ENCODE measurements at regions not wholly inside any gene's neighbourhood (a gene's known extent, or its start where the extent isn't known, plus 50 kb on each side); places are given as distances from the start of the nearest gene placed in this dataset.

DNA sequence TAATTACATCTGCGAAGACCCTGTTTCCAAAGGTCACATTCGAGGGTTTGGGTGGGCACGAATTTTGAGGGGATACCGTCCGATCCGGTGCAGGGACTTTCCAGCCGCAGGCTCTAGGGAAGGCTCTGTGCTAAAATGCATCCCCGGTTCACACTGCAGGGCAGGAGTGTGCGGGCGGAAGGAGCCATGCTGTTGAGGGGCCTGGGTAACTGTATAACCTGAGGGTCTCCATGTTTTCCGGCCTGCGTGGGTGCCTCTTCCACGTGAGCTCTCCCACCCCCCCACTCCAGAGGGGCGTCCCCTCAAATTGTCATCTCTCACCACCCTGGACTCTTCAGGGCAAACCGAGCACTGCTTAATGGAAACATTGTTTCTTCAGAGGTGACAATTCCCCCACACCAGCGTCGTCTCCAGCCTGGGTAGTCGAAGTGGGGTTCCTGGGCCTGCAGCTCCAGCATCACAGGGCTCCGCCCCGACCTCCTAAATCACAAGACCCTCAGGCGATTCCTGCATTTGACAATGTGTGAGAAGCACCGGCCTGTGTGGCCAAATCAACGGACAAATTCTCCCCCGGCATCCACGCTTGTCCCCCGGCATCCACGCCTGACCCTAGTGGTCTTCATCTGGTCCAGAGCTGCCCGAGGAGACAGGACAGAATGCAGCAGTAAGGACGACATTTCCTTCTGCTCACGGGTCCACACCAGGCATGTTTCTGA is 51.2 kb downstream of the FOXL3 start:
- Histone ChIP-seq H3K4me1 (peaks cover 0 to 27% (median 21%) of the 10 kb centered on the region in 4 donors), H3K36me3 (no peaks in the 10 kb centered on the region), H3K9me3 (no peaks in the 10 kb centered on the region), H3K27me3 (no peaks in the 10 kb centered on the region), H3K4me3 (no peak overlapping the region), H3K27ac (peak overlapping the region; percentile 45 to 79 (median 74))
- no peak for TF ChIP-seq EP300 (IDR thresholded peaks at IDR 0.05; ENCODE audit: low read depth)
- no peak for TF ChIP-seq POLR2A (IDR thresholded peaks at IDR 0.05)
- TF ChIP-seq, protein P1, sequence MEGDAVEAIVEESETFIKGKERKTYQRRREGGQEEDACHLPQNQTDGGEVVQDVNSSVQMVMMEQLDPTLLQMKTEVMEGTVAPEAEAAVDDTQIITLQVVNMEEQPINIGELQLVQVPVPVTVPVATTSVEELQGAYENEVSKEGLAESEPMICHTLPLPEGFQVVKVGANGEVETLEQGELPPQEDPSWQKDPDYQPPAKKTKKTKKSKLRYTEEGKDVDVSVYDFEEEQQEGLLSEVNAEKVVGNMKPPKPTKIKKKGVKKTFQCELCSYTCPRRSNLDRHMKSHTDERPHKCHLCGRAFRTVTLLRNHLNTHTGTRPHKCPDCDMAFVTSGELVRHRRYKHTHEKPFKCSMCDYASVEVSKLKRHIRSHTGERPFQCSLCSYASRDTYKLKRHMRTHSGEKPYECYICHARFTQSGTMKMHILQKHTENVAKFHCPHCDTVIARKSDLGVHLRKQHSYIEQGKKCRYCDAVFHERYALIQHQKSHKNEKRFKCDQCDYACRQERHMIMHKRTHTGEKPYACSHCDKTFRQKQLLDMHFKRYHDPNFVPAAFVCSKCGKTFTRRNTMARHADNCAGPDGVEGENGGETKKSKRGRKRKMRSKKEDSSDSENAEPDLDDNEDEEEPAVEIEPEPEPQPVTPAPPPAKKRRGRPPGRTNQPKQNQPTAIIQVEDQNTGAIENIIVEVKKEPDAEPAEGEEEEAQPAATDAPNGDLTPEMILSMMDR (IDR thresholded peaks at IDR 0.05): no peak
- no peak for TF ChIP-seq POLR2AphosphoS5 (IDR thresholded peaks at IDR 0.05)
- in situ Hi-C loops (cut with MboI; ENCODE audit: low pct_ligation_motif_present in 1 of 4, low pct_unique_long_range_greater_than_20kb in 1 of 4, low sequenced_read_pairs in 3 of 4) (no loop called here), intact Hi-C loops (cut with DNase I; ENCODE audit: low total_unique reads) (no loop called here)
- 76 to 78% methylated on average over 4 to 30 of the region's 30 CpGs for WGBS, 2 donors (ENCODE audit: low coverage in 1 of 2)
- DNase-seq: no peak

DNA sequence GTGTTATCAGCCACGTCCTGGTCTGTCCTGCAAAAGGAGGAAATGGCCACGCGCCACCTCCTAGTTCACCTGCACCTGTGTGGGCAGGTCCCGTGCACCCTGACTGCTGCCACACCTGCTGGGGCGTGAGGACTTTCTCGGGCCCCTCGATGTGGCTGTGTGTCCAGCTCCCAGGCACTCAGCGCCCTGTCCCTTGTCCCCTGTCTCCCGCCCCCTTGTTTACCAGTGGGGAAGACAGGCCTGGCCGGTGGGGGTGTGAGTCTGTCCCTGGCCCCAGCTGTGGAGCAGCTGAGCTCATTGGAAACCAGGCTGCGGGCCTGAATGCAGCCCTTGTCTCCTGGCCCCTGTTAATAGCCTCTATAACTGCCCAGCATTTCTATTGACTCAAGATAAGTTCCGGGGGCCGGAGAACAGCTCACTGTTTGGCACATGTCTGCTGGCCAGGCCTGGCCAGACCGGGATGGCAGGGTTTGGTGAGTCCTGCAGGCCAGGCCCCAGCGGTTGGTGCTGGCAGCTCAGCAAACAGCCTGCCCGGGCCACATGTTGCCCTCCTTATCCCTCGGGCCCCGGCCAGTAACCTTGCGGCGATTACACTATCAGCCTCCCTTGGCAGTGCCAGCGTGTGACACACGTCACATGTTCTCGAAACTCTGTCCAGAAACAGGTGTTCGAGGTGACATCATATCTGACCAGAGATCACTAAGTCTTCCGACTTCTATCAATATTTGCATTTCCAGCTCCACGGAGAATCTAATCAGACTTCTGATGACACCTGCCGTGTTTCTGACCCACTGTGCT is 52.1 kb downstream of the FOXL3 start:
- Histone ChIP-seq H3K4me3 (no peak overlapping the region), H3K27ac (peak overlapping the region; percentile 45 to 79 (median 74)), H3K27me3 (no peaks in the 10 kb centered on the region), H3K36me3 (no peaks in the 10 kb centered on the region), H3K9me3 (no peaks in the 10 kb centered on the region), H3K4me1 (peaks cover 0 to 27% (median 21%) of the 10 kb centered on the region in 4 donors)
- WGBS, 2 donors (ENCODE audit: low coverage in 1 of 2): 53 to 80% methylated on average over 1 to 26 of the region's 27 CpGs
- peak; percentile 69 for DNase-seq
- TF ChIP-seq POLR2AphosphoS5 (IDR thresholded peaks at IDR 0.05) (peak in 1 of 3 donors; percentile 16), EP300 (IDR thresholded peaks at IDR 0.05; ENCODE audit: low read depth) (no peak), POLR2A (IDR thresholded peaks at IDR 0.05) (no peak)
- TF ChIP-seq, protein P1 (IDR thresholded peaks at IDR 0.05): peak in 1 of 5 experiments; percentile 10
- in situ Hi-C loops (cut with MboI; ENCODE audit: low pct_ligation_motif_present in 1 of 4, low pct_unique_long_range_greater_than_20kb in 1 of 4, low sequenced_read_pairs in 3 of 4): no loop called here
- intact Hi-C loops (cut with DNase I; ENCODE audit: low total_unique reads): no loop called here

DNA sequence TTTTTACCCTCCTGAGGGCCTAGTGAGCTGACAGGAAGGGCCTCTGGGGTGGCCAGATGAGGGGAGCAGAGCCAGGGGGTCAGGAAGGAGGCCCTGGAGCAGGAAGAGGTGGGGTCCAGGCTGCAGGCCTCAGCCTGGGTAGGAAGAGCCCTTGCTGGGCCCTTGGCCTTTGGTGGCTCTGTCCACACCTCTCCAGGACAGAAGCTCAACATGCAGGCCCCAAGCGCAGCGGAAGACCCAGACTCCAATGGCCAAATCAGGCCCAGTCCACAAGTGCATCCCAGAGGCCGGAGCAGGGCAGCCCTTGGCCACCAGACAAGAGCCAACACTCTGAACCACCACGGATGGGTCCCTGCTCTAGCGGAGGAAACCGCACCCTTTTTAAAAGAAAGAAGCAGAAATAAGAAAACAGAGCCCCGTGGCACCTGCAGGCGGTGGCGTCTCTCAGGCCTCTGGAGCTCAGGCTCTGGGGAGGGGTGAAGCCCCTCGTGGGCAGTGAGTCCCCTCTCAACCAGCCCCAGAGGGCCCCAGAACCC is 52.8 kb downstream of the FOXL3 start:
- Histone ChIP-seq H3K4me3 (no peak overlapping the region), H3K27ac (peak overlapping the region; percentile 45 to 79 (median 74)), H3K9me3 (no peaks in the 10 kb centered on the region), H3K36me3 (no peaks in the 10 kb centered on the region), H3K4me1 (peaks cover 0 to 27% (median 21%) of the 10 kb centered on the region in 4 donors), H3K27me3 (no peaks in the 10 kb centered on the region)
- in situ Hi-C loops (cut with MboI; ENCODE audit: low pct_ligation_motif_present in 1 of 4, low pct_unique_long_range_greater_than_20kb in 1 of 4, low sequenced_read_pairs in 3 of 4) (no loop called here), intact Hi-C loops (cut with DNase I; ENCODE audit: low total_unique reads) (no loop called here)
- no peak for TF ChIP-seq EP300 (IDR thresholded peaks at IDR 0.05; ENCODE audit: low read depth)
- no peak for TF ChIP-seq POLR2A (IDR thresholded peaks at IDR 0.05)
- TF ChIP-seq, protein P1 (IDR thresholded peaks at IDR 0.05): no peak
- no peak for TF ChIP-seq POLR2AphosphoS5 (IDR thresholded peaks at IDR 0.05)
- DNase-seq: no peak
- 81% methylated on average over 10 of the region's 10 CpGs; no CpG with 5 or more reads in 1 of the 2 donors for WGBS, 2 donors (ENCODE audit: low coverage in 1 of 2)

DNA sequence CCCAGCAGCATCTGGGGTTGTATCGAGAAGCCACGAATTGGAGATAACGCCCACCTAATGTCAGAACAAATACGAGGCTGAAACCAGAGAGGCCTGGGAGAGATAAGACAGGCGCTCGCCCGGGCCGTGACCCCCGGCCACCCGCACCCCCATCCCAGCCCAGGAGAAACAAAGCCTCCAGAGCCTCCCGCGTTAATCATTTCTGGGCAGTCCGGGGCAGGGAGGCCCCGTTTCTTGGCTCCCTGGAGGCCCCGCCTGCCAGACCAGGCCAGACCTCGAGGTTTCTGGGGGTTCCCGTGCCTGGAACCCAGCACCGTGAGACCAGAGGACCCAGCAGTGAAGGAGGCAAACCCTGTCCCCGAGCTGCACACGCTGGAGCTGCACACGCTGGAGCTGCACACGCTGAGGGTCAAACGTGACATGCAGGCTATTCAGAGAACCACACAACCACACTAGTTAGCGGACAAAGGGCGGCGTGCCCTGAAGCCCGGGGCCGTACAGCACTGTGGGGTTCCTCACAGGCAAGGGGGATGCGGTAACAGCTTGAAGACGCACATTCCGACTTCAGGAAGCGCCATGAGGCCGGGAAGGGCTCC is 53.4 kb downstream of the FOXL3 start:
- TF ChIP-seq POLR2AphosphoS5 (IDR thresholded peaks at IDR 0.05): no peak
- TF ChIP-seq, protein P1 (IDR thresholded peaks at IDR 0.05): no peak
- no peak for TF ChIP-seq POLR2A (IDR thresholded peaks at IDR 0.05)
- no peak for TF ChIP-seq EP300 (IDR thresholded peaks at IDR 0.05; ENCODE audit: low read depth)
- 85% methylated on average over 33 of the region's 33 CpGs; no CpG with 5 or more reads in 1 of the 2 donors for WGBS, 2 donors (ENCODE audit: low coverage in 1 of 2)
- intact Hi-C loops (cut with DNase I; ENCODE audit: low total_unique reads) (no loop called here), in situ Hi-C loops (cut with MboI; ENCODE audit: low pct_ligation_motif_present in 1 of 4, low pct_unique_long_range_greater_than_20kb in 1 of 4, low sequenced_read_pairs in 3 of 4) (no loop called here)
- H3K9me3 ChIP-seq: no peaks in the 10 kb centered on the region
- H3K4me1 ChIP-seq: peaks cover 0 to 27% (median 21%) of the 10 kb centered on the region in 4 donors
- DNase-seq: no peak
- peak overlapping the region; percentile 45 to 79 (median 74) for H3K27ac ChIP-seq
- no peaks in the 10 kb centered on the region for H3K27me3 ChIP-seq
- no peak overlapping the region for H3K4me3 ChIP-seq
- H3K36me3 ChIP-seq: no peaks in the 10 kb centered on the region

Data from transverse colon (tissue), 4 donors.